ENCODE measurements at regions not wholly inside any gene's neighbourhood (a gene's known extent, or its start where the extent isn't known, plus 50 kb on each side); places are given as distances from the start of the nearest gene placed in this dataset.

GRCh38 chr20:12640251-12640650 is 368.5 kb upstream of the SPTLC3 start (continued):
- TF ChIP-seq JUND (IDR thresholded peaks at IDR 0.05; ENCODE audit: low read length) (no peak), TAF7 (optimal IDR thresholded peaks at IDR 0.05; ENCODE audit: borderline replicate concordance, low read depth, low read length) (no peak), SIN3A (conservative IDR thresholded peaks at IDR 0.05 in 1 of 2, IDR thresholded peaks at IDR 0.05 in 1 of 2; ENCODE audit: low read depth in 1 of 2, low read length in 2 of 2) (no peak), HDAC2 (IDR thresholded peaks at IDR 0.05; ENCODE audit: borderline replicate concordance in 1 of 2, low read depth in 2 of 2, low read length in 2 of 2) (no peak), ZNF274 (IDR thresholded peaks at IDR 0.05; ENCODE audit: borderline replicate concordance, extremely low read depth, low read length) (no peak), KDM1A (IDR thresholded peaks at IDR 0.05; ENCODE audit: borderline replicate concordance, low read length) (no peak), FOSL1 (IDR thresholded peaks at IDR 0.05; ENCODE audit: insufficient read depth, low read depth, low read length) (no peak), BRCA1 (IDR thresholded peaks at IDR 0.05; ENCODE audit: low read depth, low read length) (no peak), ATF3 (IDR thresholded peaks at IDR 0.05; ENCODE audit: insufficient read depth, low read depth, low read length) (no peak)

Measured in H1 (cell line).